Right ventricle myocardium inferior (tissue), 1 donor: ENCODE measurements at regions not wholly inside any gene's neighbourhood (a gene's known extent, or its start where the extent isn't known, plus 50 kb on each side); places are given as distances from the start of the nearest gene placed in this dataset.
A peak's percentile ranks its signal among the peaks of the same experiment; 100 is the strongest.
"Not testable (repeated sequence)": the region's sequence is repeated elsewhere in the genome, so short reads cannot be mapped to it uniquely, and the experiment has no call there.

Source experiments
- ATAC-seq: fragments of 200-7000 bp; cut with Tn5 transposase; one replicate; pipeline ENCODE4 v1.9.1; 2020; ENCODE audit warnings: mild to moderate bottlenecking, moderate library complexity
- DNase-seq: peaks from one replicate; pipeline ENCODE4 v3.0.0; 2021; ENCODE audit errors: missing footprints
- intact Hi-C: fragments of 100-400 bp; cut with DNase I; formaldehyde crosslinking; loops from one replicate; pipeline ENCODE4 v1.11.0; 2022
- donor health status: DM: no; HTN: yes; CAD: no; lungs with severe emphysema.

- DNase-seq (no peak), ATAC-seq (no peak)
- intact Hi-C loops: no loop called here
Measured at GRCh38 chrX:136975684-136976470, 57.9 kb downstream of the GPR101 start.

- intact Hi-C loops: no loop called here
- ATAC-seq: no peak
- DNase-seq: no peak
Measured at GRCh38 chrX:136967966-136968365, 65.8 kb downstream of the GPR101 start.

- ATAC-seq (no peak), DNase-seq (no peak)
- intact Hi-C loops: no loop called here
Measured at GRCh38 chrX:136963973-136964372, 69.8 kb downstream of the GPR101 start.

- DNase-seq (no peak), ATAC-seq (no peak)
- intact Hi-C loops: no loop called here
Measured at GRCh38 chrX:136961594-136962135, 72.1 kb downstream of the GPR101 start.

- intact Hi-C loops: loop anchor here (5.0 kb wide), 1 partner anchor 97 kb away; no protein-coding TSS in a partner anchor
- ATAC-seq (no peak), DNase-seq (no peak)
Measured at GRCh38 chrX:136954930-136955329, 74.4 kb upstream of the RBMX start.

- intact Hi-C loops: no loop called here
- ATAC-seq: no peak
- peak; percentile 64 for DNase-seq
Measured at GRCh38 chrX:136953867-136954787, 73.6 kb upstream of the RBMX start.

GRCh38 chrX:136950211-136950610 is 69.7 kb upstream of the RBMX start:
- DNase-seq: no peak
- no peak for ATAC-seq
- intact Hi-C loops: no loop called here

- ATAC-seq (no peak), DNase-seq (no peak)
- intact Hi-C loops: no loop called here
Measured at GRCh38 chrX:136941396-136942337, 61.1 kb upstream of the RBMX start.

GRCh38 chrX:136936183-136936549 is 55.6 kb upstream of the RBMX start:
- DNase-seq (no peak), ATAC-seq (no peak)
- intact Hi-C loops: no loop called here

- DNase-seq, intact Hi-C loops, ATAC-seq: not testable (repeated sequence)
Measured at GRCh38 chrX:136935533-136936182, 55.1 kb upstream of the RBMX start.

GRCh38 chrX:136934652-136935051 is 54.1 kb upstream of the RBMX start:
- intact Hi-C loops, ATAC-seq, DNase-seq: not testable (repeated sequence)

- intact Hi-C loops: no loop called here
- DNase-seq (no peak), ATAC-seq (no peak)
Measured at GRCh38 chrX:136933611-136934145, 53.2 kb upstream of the RBMX start.

- ATAC-seq: no peak
- DNase-seq: no peak
- intact Hi-C loops: no loop called here
Measured at GRCh38 chrX:136931661-136932060, 51.1 kb upstream of the RBMX start.
